Mucosa of stomach (tissue), 1 donor: ENCODE measurements at regions not wholly inside any gene's neighbourhood (a gene's known extent, or its start where the extent isn't known, plus 50 kb on each side); places are given as distances from the start of the nearest gene placed in this dataset.

Experiments
- H3K27me3 ChIP-seq: one replicate; pipeline ENCODE4 v1.7.0; 2013; ENCODE audit warnings: mild to moderate bottlenecking, low read length; ENCODE audit not compliant: control insufficient read depth, insufficient read depth
- H3K36me3 ChIP-seq: one replicate; pipeline ENCODE4 v1.7.0; 2013; ENCODE audit warnings: low read length; ENCODE audit not compliant: control insufficient read depth, insufficient read depth
- H3K4me1 ChIP-seq: one replicate; pipeline ENCODE4 v1.7.0; 2013; ENCODE audit warnings: mild to moderate bottlenecking, low read length; ENCODE audit not compliant: control insufficient read depth, insufficient read depth
- H3K4me3 ChIP-seq: one replicate; pipeline ENCODE4 v1.7.0; 2013; ENCODE audit warnings: low read length
- H3K9ac ChIP-seq: one replicate; pipeline ENCODE4 v1.7.0; 2013; ENCODE audit warnings: mild to moderate bottlenecking, low read length, moderate library complexity
- H3K9me3 ChIP-seq: one replicate; pipeline ENCODE4 v1.7.0; 2013; ENCODE audit warnings: mild to moderate bottlenecking, low read length, moderate library complexity; ENCODE audit not compliant: control insufficient read depth
- donor health status: Pancreatic carcinoma.

- no peaks in the 10 kb centered on the region for H3K4me1 ChIP-seq
- no peaks in the 10 kb centered on the region for H3K36me3 ChIP-seq
- H3K9ac ChIP-seq: no peak overlapping the region
- H3K27me3 ChIP-seq: no peaks in the 10 kb centered on the region
- no peak overlapping the region for H3K4me3 ChIP-seq
- H3K9me3 ChIP-seq: no peaks in the 10 kb centered on the region
Measured at GRCh38 chr2:129460299-129461198, 518.9 kb upstream of the RAB6C start.

GRCh38 chr2:129462349-129462748 is 517.1 kb upstream of the RAB6C start:
- Histone ChIP-seq H3K9ac (no peak overlapping the region), H3K9me3 (no peaks in the 10 kb centered on the region), H3K4me3 (no peak overlapping the region), H3K4me1 (no peaks in the 10 kb centered on the region), H3K36me3 (no peaks in the 10 kb centered on the region), H3K27me3 (no peaks in the 10 kb centered on the region)

- H3K27me3 ChIP-seq: no peaks in the 10 kb centered on the region
- H3K4me3 ChIP-seq: no peak overlapping the region
- no peaks in the 10 kb centered on the region for H3K36me3 ChIP-seq
- no peaks in the 10 kb centered on the region for H3K4me1 ChIP-seq
- H3K9ac ChIP-seq: no peak overlapping the region
- no peaks in the 10 kb centered on the region for H3K9me3 ChIP-seq
Measured at GRCh38 chr2:129462967-129463366, 516.5 kb upstream of the RAB6C start.

- Histone ChIP-seq H3K9me3 (no peaks in the 10 kb centered on the region), H3K4me1 (no peaks in the 10 kb centered on the region), H3K4me3 (no peak overlapping the region), H3K27me3 (no peaks in the 10 kb centered on the region), H3K9ac (no peak overlapping the region), H3K36me3 (no peaks in the 10 kb centered on the region)
Measured at GRCh38 chr2:129464036-129464435, 515.4 kb upstream of the RAB6C start.

GRCh38 chr2:129464631-129465030 is 514.8 kb upstream of the RAB6C start:
- Histone ChIP-seq H3K36me3 (no peaks in the 10 kb centered on the region), H3K9ac (no peak overlapping the region), H3K27me3 (no peaks in the 10 kb centered on the region), H3K4me3 (no peak overlapping the region), H3K9me3 (no peaks in the 10 kb centered on the region), H3K4me1 (no peaks in the 10 kb centered on the region)

GRCh38 chr2:129465045-129465444 is 514.4 kb upstream of the RAB6C start:
- no peak overlapping the region for H3K4me3 ChIP-seq
- no peaks in the 10 kb centered on the region for H3K27me3 ChIP-seq
- H3K36me3 ChIP-seq: no peaks in the 10 kb centered on the region

GRCh38 chr2:129466389-129466788 is 513.1 kb upstream of the RAB6C start:
- Histone ChIP-seq H3K4me1 (no peaks in the 10 kb centered on the region), H3K9me3 (no peaks in the 10 kb centered on the region), H3K9ac (no peak overlapping the region), H3K36me3 (no peaks in the 10 kb centered on the region), H3K4me3 (no peak overlapping the region), H3K27me3 (no peaks in the 10 kb centered on the region)

More at GRCh38 chr2:129465045-129465444, 514.4 kb upstream of the RAB6C start:
- Histone ChIP-seq H3K4me1 (no peaks in the 10 kb centered on the region), H3K9ac (no peak overlapping the region), H3K9me3 (no peaks in the 10 kb centered on the region)

GRCh38 chr2:129467012-129467779 is 512.3 kb upstream of the RAB6C start:
- no peak overlapping the region for H3K4me3 ChIP-seq
- H3K9me3 ChIP-seq: no peaks in the 10 kb centered on the region
- no peaks in the 10 kb centered on the region for H3K36me3 ChIP-seq
- no peaks in the 10 kb centered on the region for H3K27me3 ChIP-seq
- H3K4me1 ChIP-seq: no peaks in the 10 kb centered on the region
- no peak overlapping the region for H3K9ac ChIP-seq

GRCh38 chr2:129467941-129468340 is 511.5 kb upstream of the RAB6C start:
- no peaks in the 10 kb centered on the region for H3K9me3 ChIP-seq
- H3K4me1 ChIP-seq: no peaks in the 10 kb centered on the region
- no peaks in the 10 kb centered on the region for H3K27me3 ChIP-seq
- no peak overlapping the region for H3K4me3 ChIP-seq
- no peaks in the 10 kb centered on the region for H3K36me3 ChIP-seq
- no peak overlapping the region for H3K9ac ChIP-seq

- Histone ChIP-seq H3K4me3 (no peak overlapping the region), H3K9ac (no peak overlapping the region), H3K4me1 (no peaks in the 10 kb centered on the region), H3K27me3 (no peaks in the 10 kb centered on the region), H3K36me3 (no peaks in the 10 kb centered on the region), H3K9me3 (no peaks in the 10 kb centered on the region)
Measured at GRCh38 chr2:129468879-129469278, 510.6 kb upstream of the RAB6C start.

GRCh38 chr2:129469389-129469788 is 510.1 kb upstream of the RAB6C start:
- Histone ChIP-seq H3K36me3 (no peaks in the 10 kb centered on the region), H3K27me3 (no peaks in the 10 kb centered on the region), H3K9me3 (no peaks in the 10 kb centered on the region), H3K9ac (no peak overlapping the region), H3K4me3 (no peak overlapping the region), H3K4me1 (no peaks in the 10 kb centered on the region)

- H3K4me3 ChIP-seq: no peak overlapping the region
- H3K36me3 ChIP-seq: no peaks in the 10 kb centered on the region
- no peaks in the 10 kb centered on the region for H3K4me1 ChIP-seq
- H3K9ac ChIP-seq: no peak overlapping the region
- H3K27me3 ChIP-seq: no peaks in the 10 kb centered on the region
- no peaks in the 10 kb centered on the region for H3K9me3 ChIP-seq
Measured at GRCh38 chr2:129469871-129470270, 509.6 kb upstream of the RAB6C start.
